H9 (cell line): ENCODE measurements at regions not wholly inside any gene's neighbourhood (a gene's known extent, or its start where the extent isn't known, plus 50 kb on each side); places are given as distances from the start of the nearest gene placed in this dataset.

Experiments
- DNase-seq: peaks from one replicate; pipeline ENCODE4 v3.0.0-alpha.2; 2017
- H2AFZ ChIP-seq: one replicate; pipeline ENCODE4 v1.6.1; 2013; ENCODE audit warnings: mild to moderate bottlenecking, low read length, control low read depth, moderate library complexity
- H2AK5ac ChIP-seq: 2 replicates; pipeline ENCODE4 v1.6.1; 2013; ENCODE audit warnings: low read length, control low read depth, mixed read lengths; ENCODE audit not compliant: insufficient read length
- H2BK120ac ChIP-seq: one replicate; pipeline ENCODE4 v1.6.1; 2013; ENCODE audit warnings: low read depth, mild to moderate bottlenecking, low read length, control low read depth, inconsistent platforms; ENCODE audit not compliant: poor library complexity, severe bottlenecking
- H2BK12ac ChIP-seq: 2 replicates; pipeline ENCODE4 v1.6.1; 2013; ENCODE audit warnings: low read length, control low read depth, mixed read lengths, low read depth; ENCODE audit not compliant: insufficient read length
- H2BK15ac ChIP-seq: 2 replicates; pipeline ENCODE4 v1.6.1; 2013; ENCODE audit warnings: low read depth, low read length, control low read depth
- H2BK20ac ChIP-seq: one replicate; pipeline ENCODE4 v1.6.1; 2013; ENCODE audit warnings: low read depth, mild to moderate bottlenecking, low read length, control low read depth, inconsistent platforms; ENCODE audit not compliant: poor library complexity, severe bottlenecking
- H2BK5ac ChIP-seq: 2 replicates; pipeline ENCODE4 v1.6.1; 2013; ENCODE audit warnings: low read length, control low read depth, mixed read lengths; ENCODE audit not compliant: insufficient read length
- H3K14ac ChIP-seq: 2 replicates; pipeline ENCODE4 v1.6.1; 2013; ENCODE audit warnings: low read length, control low read depth; ENCODE audit not compliant: insufficient read depth
- H3K18ac ChIP-seq: 2 replicates; pipeline ENCODE4 v1.6.1; 2013; ENCODE audit warnings: low read depth, mild to moderate bottlenecking, mixed read lengths, low read length, control low read depth; ENCODE audit not compliant: insufficient read length
- H3K23ac ChIP-seq: 2 replicates; pipeline ENCODE4 v1.6.1; 2013; ENCODE audit warnings: low read length, control low read depth, mixed read lengths, low read depth; ENCODE audit not compliant: insufficient read length
- H3K23me2 ChIP-seq: 2 replicates; pipeline ENCODE4 v1.6.1; 2013; ENCODE audit warnings: low read depth, mild to moderate bottlenecking, mixed read lengths, low read length, control low read depth; ENCODE audit not compliant: insufficient read length, poor library complexity, severe bottlenecking
- H3K27ac ChIP-seq: 2 replicates; pipeline ENCODE4 v1.5.1; 2013; ENCODE audit warnings: low read length, control low read depth, mixed read lengths, low read depth; ENCODE audit not compliant: insufficient read length
- H3K27me3 ChIP-seq: 2 replicates; pipeline ENCODE4 v1.6.1; 2013; ENCODE audit warnings: low read length, control low read depth, inconsistent platforms; ENCODE audit not compliant: insufficient read depth
- H3K4ac ChIP-seq: 2 replicates; pipeline ENCODE4 v1.6.1; 2013; ENCODE audit warnings: low read depth, mild to moderate bottlenecking, control low read depth, inconsistent platforms, low read length, moderate library complexity
- H3K4me1 ChIP-seq: 2 replicates; pipeline ENCODE4 v1.6.1; 2013; ENCODE audit warnings: low read length, control low read depth, inconsistent platforms; ENCODE audit not compliant: insufficient read depth
- H3K4me2 ChIP-seq: 2 replicates; pipeline ENCODE4 v1.6.1; 2013; ENCODE audit warnings: low read length, control low read depth, mixed read lengths; ENCODE audit not compliant: insufficient read length, insufficient read depth
- H3K56ac ChIP-seq: 2 replicates; pipeline ENCODE4 v1.6.1; 2013; ENCODE audit warnings: low read depth, mild to moderate bottlenecking, mixed read lengths, low read length, control low read depth; ENCODE audit not compliant: insufficient read length
- H3K79me1 ChIP-seq: 2 replicates; pipeline ENCODE4 v1.6.1; 2013; ENCODE audit warnings: low read depth, mild to moderate bottlenecking, moderate library complexity, low read length, control low read depth, inconsistent platforms; ENCODE audit not compliant: insufficient read depth, poor library complexity, severe bottlenecking
- H3K79me2 ChIP-seq: 2 replicates; pipeline ENCODE4 v1.6.1; 2013; ENCODE audit warnings: low read length, control low read depth, inconsistent platforms; ENCODE audit not compliant: insufficient read depth
- H3K9ac ChIP-seq: 2 replicates; pipeline ENCODE4 v1.6.1; 2013; ENCODE audit warnings: low read length, control low read depth, mixed read lengths; ENCODE audit not compliant: insufficient read length; ENCODE audit errors: extremely low read depth
- H3K9me3 ChIP-seq: one replicate; pipeline ENCODE4 v1.6.1; 2013; ENCODE audit warnings: low read depth, low read length, inconsistent platforms; ENCODE audit not compliant: control insufficient read depth
- H3T11ph ChIP-seq: one replicate; pipeline ENCODE4 v1.6.1; 2013; ENCODE audit warnings: mild to moderate bottlenecking, low read length, control low read depth, inconsistent platforms
- H4K20me1 ChIP-seq: one replicate; pipeline ENCODE4 v1.6.1; 2013; ENCODE audit not compliant: control insufficient read depth, insufficient read length, insufficient read depth
- H4K5ac ChIP-seq: 2 replicates; pipeline ENCODE4 v1.6.1; 2013; ENCODE audit warnings: low read depth, mild to moderate bottlenecking, mixed read lengths, low read length, control low read depth; ENCODE audit not compliant: insufficient read length
- H4K8ac ChIP-seq: replicated peaks from 2 replicates; pipeline ENCODE4 v1.6.1; 2013; ENCODE audit warnings: low read length, control low read depth, mixed read lengths, low read depth; ENCODE audit not compliant: insufficient read length
- H4K91ac ChIP-seq: 2 replicates; pipeline ENCODE4 v1.6.1; 2013; ENCODE audit warnings: low read depth, mild to moderate bottlenecking, moderate library complexity, mixed read lengths, low read length, control low read depth; ENCODE audit not compliant: insufficient read length
- H3K27ac Mint-ChIP-seq, 3 experiments: 2 replicates in 2 of 3; 3 replicates in 1 of 3; pipeline ENCODE4 v1.8.0; 2020 to 2021; ENCODE audit warnings: mixed read lengths in 3 of 3, mild to moderate bottlenecking in 1 of 3, moderate library complexity in 1 of 3
- H3K27me3 Mint-ChIP-seq: 2 replicates; pipeline ENCODE4 v1.8.0; 2021; ENCODE audit warnings: low read depth, mild to moderate bottlenecking, moderate library complexity, mixed read lengths
- H3K36me3 Mint-ChIP-seq, 3 experiments: 2 replicates in 2 of 3; 3 replicates in 1 of 3; pipeline ENCODE4 v1.8.0; 2020 to 2021; ENCODE audit warnings: low read depth in 3 of 3, mixed read lengths in 3 of 3; ENCODE audit not compliant: insufficient read depth in 1 of 3
- H3K4me1 Mint-ChIP-seq, 2 experiments: 2 replicates each; pipeline ENCODE4 v1.8.0; 2020; ENCODE audit warnings: mixed read lengths in 2 of 2
- H3K4me3 Mint-ChIP-seq, 2 experiments: 2 replicates in 1 of 2; 3 replicates in 1 of 2; pipeline ENCODE4 v1.8.0; 2020 to 2021; ENCODE audit warnings: mild to moderate bottlenecking in 2 of 2, mixed read lengths in 2 of 2, moderate library complexity in 1 of 2
- H3K9me3 Mint-ChIP-seq, 2 experiments: 2 replicates in 1 of 2; 3 replicates in 1 of 2; pipeline ENCODE4 v1.8.0; 2020; ENCODE audit warnings: mild to moderate bottlenecking in 2 of 2, mixed read lengths in 2 of 2, moderate library complexity in 1 of 2
- TF ChIP-seq, protein P1 (sequence below): fragments of 200-600 bp; sonication (generic); conservative IDR thresholded peaks from 3 replicates; pipeline ENCODE4 v1.8.0; 2021; ENCODE audit warnings: antibody characterized with exemption, mild to moderate bottlenecking

DNA sequence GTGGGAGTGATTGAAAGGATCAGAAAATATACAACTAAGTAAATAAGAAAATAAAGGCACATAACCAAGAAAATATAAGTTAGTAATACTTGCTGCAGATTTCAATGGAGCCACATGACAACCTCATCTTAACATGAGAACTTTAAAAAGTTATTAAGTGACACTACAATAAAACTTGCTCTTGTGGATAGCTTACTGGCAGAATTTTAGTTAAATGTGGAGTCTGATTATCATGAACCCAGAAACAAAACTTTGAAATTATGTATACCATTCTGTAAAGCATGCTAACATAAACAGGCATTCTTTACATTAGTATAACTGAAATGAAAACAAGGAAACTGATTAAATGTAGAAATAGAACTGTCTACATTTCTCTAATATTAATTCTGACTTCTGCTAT, 220.9 kb downstream of the RFPL4B start:
- Histone ChIP-seq H2BK5ac (no peak overlapping the region), H2BK15ac (no peak overlapping the region), H2AFZ (no peak overlapping the region), H3K4ac (no peak overlapping the region), H3K23me2 (no peaks in the 10 kb centered on the region), H4K20me1 (no peaks in the 10 kb centered on the region), H2AK5ac (no peak overlapping the region), H4K8ac (no peak overlapping the region), H3K79me2 (no peaks in the 10 kb centered on the region), H3T11ph (no peak overlapping the region), H3K4me2 (no peak overlapping the region), H3K23ac (no peak overlapping the region), H4K91ac (no peak overlapping the region), H3K14ac (no peak overlapping the region), H3K18ac (no peak overlapping the region), H3K56ac (no peak overlapping the region), H3K27me3 (no peaks in the 10 kb centered on the region), H4K5ac (no peak overlapping the region), H2BK120ac (no peak overlapping the region), H3K79me1 (no peaks in the 10 kb centered on the region), H3K4me1 (no peaks in the 10 kb centered on the region), H3K9ac (no peak overlapping the region), H2BK20ac (no peak overlapping the region), H2BK12ac (no peak overlapping the region), H3K27ac (no peak overlapping the region), H3K9me3 (no peaks in the 10 kb centered on the region)
- TF ChIP-seq, protein P1, sequence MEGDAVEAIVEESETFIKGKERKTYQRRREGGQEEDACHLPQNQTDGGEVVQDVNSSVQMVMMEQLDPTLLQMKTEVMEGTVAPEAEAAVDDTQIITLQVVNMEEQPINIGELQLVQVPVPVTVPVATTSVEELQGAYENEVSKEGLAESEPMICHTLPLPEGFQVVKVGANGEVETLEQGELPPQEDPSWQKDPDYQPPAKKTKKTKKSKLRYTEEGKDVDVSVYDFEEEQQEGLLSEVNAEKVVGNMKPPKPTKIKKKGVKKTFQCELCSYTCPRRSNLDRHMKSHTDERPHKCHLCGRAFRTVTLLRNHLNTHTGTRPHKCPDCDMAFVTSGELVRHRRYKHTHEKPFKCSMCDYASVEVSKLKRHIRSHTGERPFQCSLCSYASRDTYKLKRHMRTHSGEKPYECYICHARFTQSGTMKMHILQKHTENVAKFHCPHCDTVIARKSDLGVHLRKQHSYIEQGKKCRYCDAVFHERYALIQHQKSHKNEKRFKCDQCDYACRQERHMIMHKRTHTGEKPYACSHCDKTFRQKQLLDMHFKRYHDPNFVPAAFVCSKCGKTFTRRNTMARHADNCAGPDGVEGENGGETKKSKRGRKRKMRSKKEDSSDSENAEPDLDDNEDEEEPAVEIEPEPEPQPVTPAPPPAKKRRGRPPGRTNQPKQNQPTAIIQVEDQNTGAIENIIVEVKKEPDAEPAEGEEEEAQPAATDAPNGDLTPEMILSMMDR = no peak
- no peaks in the 10 kb centered on the region for H3K36me3 Mint-ChIP-seq
- peaks cover 11 to 12% of the 10 kb centered on the region in 2 experiments for H3K4me1 Mint-ChIP-seq
- no peaks in the 10 kb centered on the region for H3K9me3 Mint-ChIP-seq
- H3K27ac Mint-ChIP-seq = no peak overlapping the region
- no peak overlapping the region for H3K4me3 Mint-ChIP-seq
- H3K27me3 Mint-ChIP-seq = no peaks in the 10 kb centered on the region
- no peak for DNase-seq
